ENCODE measurements at regions not wholly inside any gene's neighbourhood (a gene's known extent, or its start where the extent isn't known, plus 50 kb on each side); places are given as distances from the start of the nearest gene placed in this dataset.

DNA sequence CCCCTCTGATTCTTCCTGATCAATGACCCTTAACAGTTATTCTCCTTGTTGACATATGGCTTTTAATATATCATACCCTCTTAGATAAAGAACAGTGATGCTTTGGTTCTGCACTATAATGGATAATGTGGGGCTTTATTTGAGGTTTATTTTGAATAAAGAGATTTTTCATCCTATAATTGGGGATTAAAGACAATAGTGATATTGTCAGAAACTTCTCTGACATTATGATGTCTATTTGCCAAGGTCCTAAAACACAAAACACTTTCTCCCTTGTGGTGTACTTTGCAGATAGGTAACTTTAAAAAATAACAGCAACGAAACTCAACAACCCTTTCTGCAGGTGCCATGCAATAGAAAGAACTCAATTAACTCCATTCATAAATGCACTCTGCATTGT is 243.6 kb upstream of the RHOBTB1 start:
- DNase-seq (ENCODE audit: low spot score) = no peak

DNA sequence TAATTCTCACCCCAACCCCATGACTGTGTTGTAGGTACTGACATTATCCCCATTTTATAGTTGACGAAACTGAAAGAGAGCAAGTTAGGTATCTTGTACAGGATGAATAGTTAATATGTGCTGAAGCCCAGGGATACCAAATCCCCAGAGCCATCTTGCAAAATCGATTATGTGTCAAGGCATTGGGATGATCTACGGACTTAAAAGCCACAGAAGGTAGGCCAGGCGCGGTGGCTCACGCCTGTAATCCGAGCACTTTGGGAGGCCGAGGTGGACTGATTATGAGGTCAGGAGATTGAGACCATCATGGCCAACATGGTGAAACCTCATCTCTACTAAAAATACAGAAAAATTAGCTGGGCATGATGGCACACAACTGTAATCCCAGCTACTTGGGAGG is 242.4 kb upstream of the RHOBTB1 start:
- DNase-seq (ENCODE audit: low spot score) = no peak

DNA sequence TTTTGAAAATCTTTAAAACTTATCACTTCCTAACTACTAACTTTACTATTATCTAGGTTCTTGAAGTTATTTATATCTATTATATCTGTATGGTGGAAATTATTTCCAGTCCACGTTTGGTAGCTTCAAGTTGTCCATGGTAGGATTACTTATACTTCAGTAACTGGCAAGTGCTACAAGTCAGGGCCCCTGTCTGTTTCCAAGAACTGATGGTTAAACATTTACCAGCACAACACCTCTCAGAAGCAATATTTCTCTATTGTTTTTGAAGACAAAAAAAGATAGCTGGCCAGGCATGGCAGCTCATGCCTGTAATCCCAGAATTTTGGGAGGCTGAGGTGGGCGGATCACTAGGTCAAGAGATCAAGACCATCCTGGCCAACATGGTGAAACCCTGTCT is 240.4 kb upstream of the RHOBTB1 start:
- no peak for DNase-seq (ENCODE audit: low spot score)

DNA sequence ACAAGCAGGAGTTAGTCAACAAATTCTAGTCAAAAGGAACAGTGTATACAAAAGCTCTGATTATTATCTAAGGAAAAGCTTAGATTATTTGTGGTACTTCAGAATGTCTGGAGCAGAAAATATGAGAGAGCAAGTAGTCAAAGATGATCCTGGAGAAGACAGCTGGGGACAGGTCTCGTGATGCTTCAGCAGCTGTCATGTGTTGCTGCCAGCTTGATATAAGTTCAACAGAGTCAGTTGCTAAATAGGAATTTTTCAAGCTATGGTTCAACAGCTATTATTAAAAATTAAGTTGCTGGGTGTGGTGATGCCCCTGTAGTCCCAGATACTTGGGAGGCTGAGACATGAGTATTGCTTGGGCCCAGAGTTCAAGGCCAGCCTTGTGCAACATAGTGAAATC is 240.0 kb upstream of the RHOBTB1 start:
- no peak for DNase-seq (ENCODE audit: low spot score)

DNA sequence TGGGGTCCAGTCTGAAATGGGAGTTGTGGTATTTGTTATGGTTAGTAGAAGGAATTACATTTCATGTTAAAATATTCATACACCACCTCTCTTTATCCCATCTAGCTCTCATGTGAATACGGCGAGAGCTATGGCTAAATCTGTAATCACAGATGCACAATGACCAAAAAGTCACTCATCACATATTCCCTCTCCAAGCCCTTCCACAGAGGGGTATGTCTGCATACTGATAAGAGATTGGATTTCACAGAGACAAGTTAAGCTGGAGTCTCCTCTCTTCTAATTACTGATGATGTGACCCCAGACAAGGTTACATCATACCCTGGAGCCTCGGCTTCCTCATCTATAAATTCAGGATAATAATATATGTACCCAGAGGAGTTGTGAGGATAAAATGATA is 237.8 kb upstream of the RHOBTB1 start:
- no peak for DNase-seq (ENCODE audit: low spot score)

DNA sequence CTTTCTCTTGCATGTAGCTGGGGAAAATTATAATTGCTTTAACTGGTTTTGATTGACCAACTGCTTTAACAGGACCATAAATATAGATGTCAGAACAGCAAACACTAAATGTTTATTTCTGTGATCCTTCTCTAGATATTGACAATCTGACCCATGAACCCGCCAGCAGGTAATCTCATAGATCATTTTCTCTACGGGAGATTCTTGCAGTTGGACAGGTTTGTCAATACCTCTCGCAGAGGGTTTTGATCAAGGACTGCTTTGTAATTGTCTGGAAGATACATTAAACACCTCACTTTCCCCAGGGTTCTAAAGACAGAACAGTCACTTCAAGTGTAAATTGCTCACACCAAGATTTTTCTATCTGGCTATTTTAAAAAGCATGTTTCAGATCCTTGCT is 235.8 kb upstream of the RHOBTB1 start:
- no peak for DNase-seq (ENCODE audit: low spot score)

DNA sequence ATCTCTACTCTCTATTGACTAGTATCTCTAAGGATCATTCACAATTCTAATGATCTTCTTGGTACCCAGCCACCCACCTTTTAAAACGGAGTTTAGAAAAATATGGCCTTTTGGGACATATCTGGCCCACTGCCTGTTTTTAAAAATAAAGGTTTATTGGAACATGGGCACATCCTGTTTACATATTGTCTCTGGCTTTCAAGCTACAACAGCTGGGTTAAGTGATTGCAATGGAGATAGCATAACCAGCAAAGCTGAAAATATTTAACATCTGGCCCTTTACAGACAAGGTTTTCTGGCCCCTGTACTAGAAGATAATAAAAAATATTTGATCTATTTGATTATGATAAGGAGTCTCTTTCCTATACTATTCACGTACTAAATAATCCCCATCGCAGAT is 232.4 kb upstream of the RHOBTB1 start:
- no peak for DNase-seq (ENCODE audit: low spot score)

DNA sequence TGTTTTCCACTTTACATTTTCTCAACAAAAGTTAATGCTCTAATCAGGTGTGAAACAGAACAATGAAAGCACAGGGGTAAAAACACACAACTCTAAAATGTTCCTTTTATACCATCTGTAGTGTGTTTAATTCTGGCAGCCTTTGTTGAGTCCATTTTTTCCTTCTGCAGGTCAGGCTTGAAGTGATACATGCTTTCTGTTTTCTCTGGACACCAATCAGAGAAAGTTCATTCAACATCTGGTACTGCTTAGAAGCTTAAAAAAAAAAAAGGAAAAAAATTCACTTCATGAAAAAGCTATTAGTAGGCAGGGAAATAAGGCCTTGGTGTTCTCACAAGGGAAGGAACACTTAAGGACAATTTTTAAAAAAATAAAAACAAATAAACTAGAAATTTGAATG is 231.3 kb upstream of the RHOBTB1 start:
- DNase-seq (ENCODE audit: low spot score) = no peak

DNA sequence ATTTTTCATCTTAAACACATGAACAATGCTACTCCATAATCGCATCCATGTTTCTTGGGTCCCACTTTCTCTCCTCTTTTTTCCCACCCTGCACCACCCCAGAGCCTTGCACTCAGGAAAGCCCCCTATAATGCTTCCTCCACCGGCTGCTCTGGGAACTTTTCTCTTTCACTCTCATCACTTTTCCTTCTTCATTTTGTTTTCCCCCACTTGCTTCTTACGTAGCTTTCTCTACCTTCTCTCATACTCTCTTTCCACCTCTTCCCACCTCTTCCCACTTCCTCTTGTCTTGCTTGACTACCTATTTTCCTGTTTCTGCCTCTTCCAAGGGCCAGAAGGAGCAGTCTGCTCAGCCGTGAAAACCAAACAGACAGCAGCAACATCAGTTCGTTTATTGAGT is 229.5 kb upstream of the RHOBTB1 start:
- no peak for DNase-seq (ENCODE audit: low spot score)

DNA sequence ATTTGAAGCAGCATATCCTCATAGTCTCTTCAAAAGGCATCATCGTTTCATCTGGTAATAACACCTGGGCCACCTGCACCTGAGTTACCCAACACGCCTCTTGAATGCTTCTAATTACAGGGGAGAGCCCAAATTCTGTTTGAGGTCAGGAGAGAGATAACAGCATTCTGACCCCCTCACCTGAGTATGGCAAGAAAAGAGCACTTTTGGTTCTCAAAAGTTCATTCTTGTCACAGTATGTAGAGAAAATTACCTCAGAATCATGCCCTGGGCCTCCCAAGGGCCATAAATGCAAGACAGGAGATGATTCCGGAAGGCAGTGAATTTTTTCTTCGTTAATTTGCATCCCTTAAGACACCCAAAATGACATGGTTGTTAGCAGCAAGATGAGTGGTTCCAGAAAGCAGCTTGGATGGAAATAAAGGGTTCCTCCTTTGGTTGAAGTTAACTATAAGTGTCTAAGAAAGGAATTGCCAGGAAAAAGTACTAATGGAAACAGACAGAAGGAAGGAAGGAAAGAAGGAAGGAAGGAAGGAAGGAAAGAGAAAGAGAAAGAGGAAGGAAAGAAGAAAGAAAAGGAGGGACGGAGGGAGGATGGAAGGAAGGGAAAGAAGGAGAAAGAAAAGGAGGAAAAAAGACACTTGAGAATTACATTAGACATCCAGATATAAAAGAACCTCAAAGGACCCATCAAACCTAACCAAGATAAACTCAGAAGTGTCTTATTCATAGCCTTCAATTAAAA is 228.4 kb upstream of the RHOBTB1 start:
- DNase-seq (ENCODE audit: low spot score) = no peak

DNA sequence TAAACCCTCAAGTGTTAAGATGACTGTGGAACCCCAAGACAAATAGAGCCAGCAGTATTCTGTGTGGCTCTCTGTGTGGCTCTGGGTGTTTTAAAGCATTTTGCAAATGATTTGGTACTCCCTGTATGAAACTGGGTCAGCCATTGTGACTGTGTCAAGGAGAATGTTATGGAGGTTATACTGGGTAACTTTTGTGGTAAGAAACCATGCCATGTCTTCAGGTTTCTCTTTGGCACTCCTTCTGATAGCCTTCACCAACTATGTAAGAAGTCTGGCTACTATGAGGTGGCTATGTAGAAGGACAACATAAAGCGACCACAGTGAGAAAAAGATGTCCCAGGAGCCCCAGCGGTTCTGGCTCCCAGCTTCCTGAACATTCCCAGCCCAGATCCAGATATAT is 226.6 kb upstream of the RHOBTB1 start:
- no peak for DNase-seq (ENCODE audit: low spot score)

DNA sequence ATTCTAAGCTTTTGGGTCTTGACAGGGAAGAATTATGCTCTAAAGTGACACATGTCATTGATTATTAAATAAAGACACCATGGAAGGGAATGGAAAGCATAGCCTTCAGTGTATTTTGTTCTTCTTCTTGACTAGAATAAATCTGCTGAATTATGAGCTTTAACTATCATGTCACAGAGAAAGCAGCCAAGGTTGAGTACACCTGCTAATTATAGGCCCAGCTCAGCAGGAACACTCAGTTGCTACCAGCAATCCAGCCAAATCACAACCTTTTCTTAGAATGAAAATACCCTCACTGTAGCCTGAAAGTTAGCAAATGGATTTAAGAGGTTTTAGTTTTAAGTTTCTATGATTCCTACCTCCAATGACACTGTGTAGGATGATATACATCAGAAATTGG is 225.3 kb upstream of the RHOBTB1 start:
- no peak for DNase-seq (ENCODE audit: low spot score)

DNA sequence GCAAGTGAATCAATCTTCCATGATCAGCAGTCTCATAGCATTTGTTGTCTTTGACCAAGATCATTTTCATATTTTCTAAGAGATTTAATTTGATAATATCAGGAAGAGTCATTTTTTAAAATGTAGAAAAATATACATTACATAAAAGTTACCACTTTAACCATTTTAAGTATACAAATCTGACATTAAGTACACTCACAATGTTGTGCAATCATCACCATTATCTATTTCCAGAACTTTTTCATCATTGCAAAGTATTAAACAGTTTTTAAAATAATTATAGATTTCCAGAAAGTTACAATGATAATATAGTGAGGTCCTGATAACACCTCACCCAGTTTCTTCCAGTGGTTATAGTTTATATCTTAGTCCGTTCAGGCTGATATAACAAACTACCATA is 222.5 kb upstream of the RHOBTB1 start:
- DNase-seq (ENCODE audit: low spot score) = no peak

DNA sequence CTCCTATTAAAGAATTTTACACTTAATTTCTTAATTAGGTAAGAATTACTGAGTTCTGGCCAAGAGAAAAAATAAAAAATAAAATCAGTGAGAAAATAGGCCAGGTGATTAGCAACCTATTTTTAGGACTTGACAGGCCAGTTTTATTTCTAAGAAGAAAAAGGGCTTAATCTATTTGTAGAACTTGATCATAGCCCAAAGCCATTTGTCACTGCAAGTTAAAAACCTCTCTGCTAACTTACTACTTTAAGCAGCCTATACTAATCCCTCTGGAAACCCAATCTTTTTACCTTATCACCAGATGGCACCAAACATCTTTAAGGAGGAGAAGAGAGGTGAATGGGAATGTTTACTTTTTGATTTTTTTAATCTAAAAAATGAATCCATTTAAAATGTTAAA is 222.1 kb upstream of the RHOBTB1 start:
- DNase-seq (ENCODE audit: low spot score) = no peak

DNA sequence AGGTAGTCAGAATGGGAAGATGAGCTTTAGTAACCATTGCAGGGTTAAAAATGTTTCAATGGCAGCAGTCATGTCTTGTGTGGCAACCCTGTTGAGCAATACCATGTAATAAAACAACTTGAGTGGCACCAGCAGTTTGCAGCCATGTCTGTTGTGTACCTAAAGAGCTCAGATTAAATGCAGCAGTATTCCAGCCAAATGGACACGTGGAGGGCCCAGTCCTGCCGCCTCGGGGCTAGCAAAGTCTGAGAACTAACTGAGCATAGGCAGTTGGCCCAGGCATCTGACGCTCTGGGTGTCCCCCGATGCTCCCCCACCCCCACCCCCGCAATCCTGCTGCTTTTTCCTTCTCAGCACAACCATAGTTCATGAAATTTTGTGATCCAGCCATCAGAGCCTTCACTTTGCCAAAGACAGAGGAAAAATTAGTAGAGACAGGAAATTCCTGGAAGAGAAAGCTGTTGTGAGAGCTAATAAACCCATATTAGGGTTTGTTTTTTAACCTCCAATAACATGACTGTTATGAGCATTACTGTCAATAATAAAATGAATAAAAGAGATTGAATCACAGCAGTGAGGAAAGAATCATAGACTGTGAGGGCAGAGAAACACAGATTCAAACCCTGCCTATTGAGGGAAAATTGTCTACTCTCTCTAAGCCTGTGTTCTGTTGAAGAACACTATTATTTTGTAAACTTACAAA is 220.6 kb upstream of the RHOBTB1 start:
- DNase-seq (ENCODE audit: low spot score) = no peak

DNA sequence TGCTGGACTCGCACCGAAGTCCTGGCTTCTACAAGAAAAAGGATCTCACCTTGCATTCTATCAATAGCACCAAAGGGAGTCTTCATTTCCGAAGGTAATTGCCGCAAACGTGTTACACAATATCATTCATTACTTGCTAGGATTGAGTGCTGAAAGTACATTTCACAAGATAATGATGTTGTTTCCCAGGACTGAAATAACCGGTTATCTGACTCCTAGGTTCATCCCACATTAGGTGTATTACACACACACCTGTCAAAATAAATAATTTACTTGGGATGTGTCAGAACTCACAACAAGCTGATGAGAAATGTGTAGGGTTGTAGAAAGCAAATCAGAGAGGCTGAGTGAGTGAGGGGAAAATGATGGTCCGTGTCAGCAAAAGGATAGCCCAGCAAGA is 219.4 kb upstream of the RHOBTB1 start:
- no peak for DNase-seq (ENCODE audit: low spot score)

DNA sequence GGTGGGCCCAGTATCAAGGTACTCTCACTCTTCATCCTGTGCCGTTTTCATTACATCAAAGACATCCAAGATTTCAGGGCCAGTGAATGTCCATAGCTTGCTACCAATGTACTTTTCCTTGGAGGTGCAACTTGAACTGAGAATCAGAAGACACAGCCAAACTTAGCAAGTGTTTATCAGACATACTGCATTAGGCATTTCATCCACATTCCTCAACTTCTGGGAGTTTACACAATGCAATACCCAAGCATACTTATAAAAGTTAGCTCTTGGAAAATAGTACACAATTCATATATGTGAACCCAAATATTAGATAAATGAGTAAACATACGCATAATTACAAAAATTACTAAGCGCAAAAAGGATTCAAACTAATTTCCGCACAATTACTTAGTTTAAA is 216.3 kb upstream of the RHOBTB1 start:
- DNase-seq (ENCODE audit: low spot score) = no peak

DNA sequence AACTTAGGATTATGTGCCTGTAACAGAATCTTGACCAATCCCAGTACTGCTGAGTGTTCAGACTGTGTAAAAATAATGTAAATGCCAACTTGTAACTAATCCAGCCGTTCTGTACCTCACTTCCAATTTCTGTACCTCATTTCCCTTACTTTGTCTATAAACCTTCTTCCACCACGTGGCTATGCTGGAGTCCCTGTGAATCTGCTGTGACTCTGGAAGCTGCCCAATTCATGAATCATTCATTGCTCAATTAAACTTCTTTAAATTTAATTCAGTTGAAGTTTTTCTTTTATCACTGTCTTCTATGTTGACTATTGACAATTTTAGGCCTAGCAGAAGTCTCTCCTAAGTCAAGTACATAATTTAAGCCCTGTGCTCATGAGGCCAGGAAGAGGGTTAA is 215.3 kb upstream of the RHOBTB1 start:
- DNase-seq (ENCODE audit: low spot score) = no peak

DNA sequence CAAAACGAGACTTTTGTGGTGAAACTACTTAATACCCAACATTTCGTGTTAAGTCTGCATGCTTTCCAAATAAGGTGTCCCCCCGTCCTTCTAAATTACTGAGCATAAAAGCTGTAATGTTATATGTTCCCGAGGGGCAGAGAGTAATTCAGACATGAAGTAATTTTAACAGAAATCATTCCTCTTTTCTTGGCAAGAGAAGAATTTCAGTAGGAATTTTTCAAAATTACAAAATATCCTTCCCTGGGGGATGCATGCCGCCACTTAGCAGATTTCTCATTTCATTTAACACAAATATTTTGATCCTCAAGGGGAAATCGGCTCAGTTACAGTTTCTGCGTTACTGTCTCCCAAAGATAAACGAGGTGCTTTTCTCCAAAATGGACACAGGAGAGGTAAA is 213.2 kb upstream of the RHOBTB1 start:
- DNase-seq (ENCODE audit: low spot score) = no peak

DNA sequence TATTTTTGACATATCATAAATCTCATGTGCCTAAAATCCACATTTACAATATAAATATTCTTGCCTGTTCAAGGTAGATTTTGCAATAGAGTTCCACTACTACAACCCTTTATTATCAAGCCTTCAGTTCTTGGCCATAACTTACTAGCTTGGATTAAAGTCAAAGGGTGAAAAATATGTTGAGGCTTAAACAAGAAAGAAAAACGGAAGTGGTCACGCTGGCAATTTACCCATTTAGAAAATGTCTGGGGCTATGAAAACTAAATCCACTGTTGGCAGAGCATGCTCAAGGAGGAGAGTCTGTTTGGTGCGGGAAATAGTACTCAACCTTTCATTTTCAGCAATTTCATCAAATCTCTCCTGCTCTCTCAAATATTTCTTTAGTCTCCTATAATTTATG is 209.8 kb upstream of the RHOBTB1 start:
- DNase-seq (ENCODE audit: low spot score) = no peak

DNA sequence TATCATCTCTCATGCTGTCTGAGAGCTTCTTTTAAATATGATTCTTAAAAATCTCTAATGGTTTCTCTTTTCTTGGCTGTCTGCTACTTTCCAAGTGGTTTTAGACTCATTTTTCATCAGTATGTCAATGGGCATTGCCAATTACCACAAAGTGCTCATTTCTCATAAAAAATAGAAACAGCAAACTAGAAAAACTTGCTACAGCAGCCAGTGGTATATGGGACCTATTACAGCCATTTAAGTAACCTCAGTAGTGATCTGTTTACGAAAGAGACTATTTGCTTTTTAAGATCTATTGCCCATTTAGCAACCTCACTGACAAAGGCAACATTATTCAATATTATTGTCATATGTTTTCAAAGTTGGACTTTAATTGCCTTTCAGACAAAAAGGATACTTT is 207.1 kb upstream of the RHOBTB1 start:
- DNase-seq (ENCODE audit: low spot score) = no peak

DNA sequence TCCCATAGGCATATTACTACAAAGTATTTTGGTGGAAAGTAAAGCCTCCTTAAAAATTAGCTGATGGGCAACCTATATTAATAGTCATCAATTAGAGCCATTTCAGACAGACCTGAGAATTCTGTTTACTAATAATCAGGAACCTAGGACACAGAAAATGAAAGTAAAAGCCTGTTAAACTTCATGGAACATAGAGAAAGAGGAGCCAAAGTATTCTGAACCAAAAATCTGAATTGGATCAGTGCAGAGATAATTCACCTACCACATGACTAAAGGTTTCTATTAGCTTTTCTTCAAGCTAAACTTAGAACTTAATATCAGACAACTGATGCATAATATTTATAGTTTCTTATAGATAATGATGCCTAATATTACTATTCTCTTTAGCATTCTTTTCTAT is 204.5 kb upstream of the RHOBTB1 start:
- no peak for DNase-seq (ENCODE audit: low spot score)

DNA sequence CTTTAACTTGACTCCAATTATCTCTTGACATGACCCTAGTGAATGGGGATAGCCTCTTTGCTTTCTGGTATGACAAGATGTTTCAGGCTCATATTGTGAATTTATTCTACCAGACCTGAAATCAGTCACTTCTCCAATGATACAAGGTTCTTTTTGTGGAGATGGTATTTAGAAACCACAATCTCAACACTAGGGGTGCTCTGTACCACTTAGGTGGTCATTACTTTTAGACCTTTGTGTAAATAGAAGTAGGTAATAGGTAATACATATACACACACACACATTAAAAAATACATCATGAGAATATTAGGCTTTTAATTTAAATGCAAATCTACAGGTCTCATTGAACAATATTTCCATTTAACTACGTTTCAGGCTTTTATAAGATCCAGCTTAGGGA is 199.0 kb upstream of the RHOBTB1 start:
- no peak for DNase-seq (ENCODE audit: low spot score)

DNA sequence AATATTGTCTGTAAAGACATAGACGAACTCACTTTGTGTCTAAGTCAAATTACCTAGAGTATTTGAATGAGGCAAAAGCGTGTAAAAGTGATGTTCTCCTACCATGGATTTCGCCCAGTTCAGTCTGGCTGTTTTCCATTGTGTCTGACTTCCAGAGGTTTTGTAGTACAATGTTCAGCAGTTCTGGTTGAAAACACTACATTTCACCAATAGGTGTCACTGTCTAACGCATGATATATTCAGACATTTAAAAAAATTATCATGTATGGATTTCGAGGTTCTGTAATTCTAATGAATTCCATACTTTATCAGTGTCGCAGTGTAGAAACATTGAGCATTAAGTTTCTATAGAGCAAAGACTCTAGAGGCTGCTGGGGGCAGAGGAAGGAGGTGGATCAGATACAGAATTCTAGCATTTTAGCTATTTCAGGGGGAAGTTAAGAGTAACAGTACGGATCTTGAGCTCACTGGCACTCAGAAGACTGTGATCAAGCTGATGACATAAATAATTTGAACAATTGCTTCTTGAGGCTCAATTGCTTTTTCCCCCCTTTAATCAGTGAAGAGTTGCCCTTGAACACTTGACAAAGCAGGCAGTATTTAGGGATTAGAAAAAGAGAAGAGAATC is 196.9 kb upstream of the RHOBTB1 start:
- peak; percentile 13 for DNase-seq (ENCODE audit: low spot score)
